ENCODE measurements at regions not wholly inside any gene's neighbourhood (a gene's known extent, or its start where the extent isn't known, plus 50 kb on each side); places are given as distances from the start of the nearest gene placed in this dataset.

- Histone ChIP-seq H3K27ac (ENCODE audit: low read length) (no peak overlapping the region), H3K36me3 (ENCODE audit: control insufficient read depth in 1 of 2, insufficient read depth in 2 of 2, low read length in 2 of 2) (no peaks in the 10 kb centered on the region), H3K4me1 (ENCODE audit: control insufficient read depth in 1 of 2, insufficient read depth in 2 of 2, low read length in 2 of 2) (no peaks in the 10 kb centered on the region), H3K4me3 (ENCODE audit: low read depth in 1 of 2, low read length in 2 of 2) (no peak overlapping the region), H3K9me3 (ENCODE audit: control insufficient read depth in 1 of 2, low read length in 2 of 2) (no peaks in the 10 kb centered on the region), H3K27me3 (ENCODE audit: low read depth, low read length) (no peaks in the 10 kb centered on the region)
Measured at GRCh38 chr5:165104611-165105010, 1599.2 kb downstream of the MAT2B start.

DNA sequence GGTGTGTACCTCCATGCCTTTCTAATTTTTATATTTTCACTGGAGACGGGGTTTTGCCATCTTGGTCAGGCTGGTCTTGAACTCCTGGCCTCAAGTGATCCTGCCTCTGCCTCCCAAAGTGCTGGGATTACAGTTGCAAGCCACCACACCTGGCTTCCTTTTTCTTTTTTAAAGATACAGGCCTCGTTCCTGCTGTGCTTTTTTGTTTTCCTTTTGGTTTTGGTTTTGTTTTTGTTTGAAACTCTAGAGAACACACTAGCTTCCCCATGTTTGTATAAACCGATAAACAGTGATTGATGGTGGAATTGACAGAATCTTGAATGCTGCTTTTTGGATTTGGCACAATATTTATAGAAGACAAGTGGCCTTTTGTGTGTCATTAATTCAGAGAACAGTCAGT is 1603.4 kb downstream of the MAT2B start:
- Histone ChIP-seq H3K4me3 (ENCODE audit: low read depth in 1 of 2, low read length in 2 of 2) (no peak overlapping the region), H3K9me3 (ENCODE audit: control insufficient read depth in 1 of 2, low read length in 2 of 2) (no peaks in the 10 kb centered on the region), H3K36me3 (ENCODE audit: control insufficient read depth in 1 of 2, insufficient read depth in 2 of 2, low read length in 2 of 2) (no peaks in the 10 kb centered on the region), H3K27ac (ENCODE audit: low read length) (no peak overlapping the region), H3K4me1 (ENCODE audit: control insufficient read depth in 1 of 2, insufficient read depth in 2 of 2, low read length in 2 of 2) (no peaks in the 10 kb centered on the region), H3K27me3 (ENCODE audit: low read depth, low read length) (no peaks in the 10 kb centered on the region)

- Histone ChIP-seq H3K36me3 (ENCODE audit: control insufficient read depth in 1 of 2, insufficient read depth in 2 of 2, low read length in 2 of 2) (no peaks in the 10 kb centered on the region), H3K4me1 (ENCODE audit: control insufficient read depth in 1 of 2, insufficient read depth in 2 of 2, low read length in 2 of 2) (peaks cover 0 to 12% of the 10 kb centered on the region in 2 donors), H3K4me3 (ENCODE audit: low read depth in 1 of 2, low read length in 2 of 2) (no peak overlapping the region), H3K9me3 (ENCODE audit: control insufficient read depth in 1 of 2, low read length in 2 of 2) (peaks cover 0 to 3% of the 10 kb centered on the region in 2 donors), H3K27ac (ENCODE audit: low read length) (no peak overlapping the region), H3K27me3 (ENCODE audit: low read depth, low read length) (no peaks in the 10 kb centered on the region)
Measured at GRCh38 chr5:165119175-165119574, 1613.8 kb downstream of the MAT2B start.

DNA sequence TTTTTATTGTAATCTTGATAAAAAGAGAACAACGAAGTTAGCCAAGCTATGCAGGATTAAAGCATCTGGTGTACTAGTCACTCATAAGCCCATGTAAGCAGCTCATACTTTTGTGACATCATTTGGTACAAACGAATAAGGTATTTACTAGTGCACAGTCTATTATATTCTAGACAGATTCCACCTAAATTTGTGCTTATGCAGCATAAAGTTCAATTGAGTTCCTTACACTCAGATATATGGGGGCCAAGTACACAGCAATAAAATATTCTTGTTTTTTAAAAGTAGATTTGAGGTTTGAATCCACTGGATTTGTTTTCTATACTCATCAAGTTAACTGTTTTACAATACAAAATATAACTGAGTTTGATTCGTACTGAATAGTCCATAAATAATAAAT is 1621.2 kb downstream of the MAT2B start:
- Histone ChIP-seq H3K27me3 (ENCODE audit: low read depth, low read length) (no peaks in the 10 kb centered on the region), H3K4me1 (ENCODE audit: control insufficient read depth in 1 of 2, insufficient read depth in 2 of 2, low read length in 2 of 2) (peaks cover 0 to 5% of the 10 kb centered on the region in 2 donors), H3K36me3 (ENCODE audit: control insufficient read depth in 1 of 2, insufficient read depth in 2 of 2, low read length in 2 of 2) (no peaks in the 10 kb centered on the region), H3K27ac (ENCODE audit: low read length) (no peak overlapping the region), H3K4me3 (ENCODE audit: low read depth in 1 of 2, low read length in 2 of 2) (no peak overlapping the region), H3K9me3 (ENCODE audit: control insufficient read depth in 1 of 2, low read length in 2 of 2) (no peaks in the 10 kb centered on the region)

- Histone ChIP-seq H3K4me1 (ENCODE audit: control insufficient read depth in 1 of 2, insufficient read depth in 2 of 2, low read length in 2 of 2) (no peaks in the 10 kb centered on the region), H3K36me3 (ENCODE audit: control insufficient read depth in 1 of 2, insufficient read depth in 2 of 2, low read length in 2 of 2) (no peaks in the 10 kb centered on the region), H3K9me3 (ENCODE audit: control insufficient read depth in 1 of 2, low read length in 2 of 2) (no peaks in the 10 kb centered on the region), H3K27ac (ENCODE audit: low read length) (no peak overlapping the region), H3K27me3 (ENCODE audit: low read depth, low read length) (no peaks in the 10 kb centered on the region), H3K4me3 (ENCODE audit: low read depth in 1 of 2, low read length in 2 of 2) (no peak overlapping the region)
Measured at GRCh38 chr5:165127941-165128340, 1622.5 kb downstream of the MAT2B start.

GRCh38 chr5:165130656-165131055 is 1625.2 kb downstream of the MAT2B start:
- H3K4me3 ChIP-seq (ENCODE audit: low read depth in 1 of 2, low read length in 2 of 2) = no peak overlapping the region
- H3K27me3 ChIP-seq (ENCODE audit: low read depth, low read length) = no peaks in the 10 kb centered on the region
- H3K27ac ChIP-seq (ENCODE audit: low read length) = no peak overlapping the region
- no peaks in the 10 kb centered on the region for H3K9me3 ChIP-seq (ENCODE audit: control insufficient read depth in 1 of 2, low read length in 2 of 2)
- H3K4me1 ChIP-seq (ENCODE audit: control insufficient read depth in 1 of 2, insufficient read depth in 2 of 2, low read length in 2 of 2) = no peaks in the 10 kb centered on the region
- H3K36me3 ChIP-seq (ENCODE audit: control insufficient read depth in 1 of 2, insufficient read depth in 2 of 2, low read length in 2 of 2) = no peaks in the 10 kb centered on the region

DNA sequence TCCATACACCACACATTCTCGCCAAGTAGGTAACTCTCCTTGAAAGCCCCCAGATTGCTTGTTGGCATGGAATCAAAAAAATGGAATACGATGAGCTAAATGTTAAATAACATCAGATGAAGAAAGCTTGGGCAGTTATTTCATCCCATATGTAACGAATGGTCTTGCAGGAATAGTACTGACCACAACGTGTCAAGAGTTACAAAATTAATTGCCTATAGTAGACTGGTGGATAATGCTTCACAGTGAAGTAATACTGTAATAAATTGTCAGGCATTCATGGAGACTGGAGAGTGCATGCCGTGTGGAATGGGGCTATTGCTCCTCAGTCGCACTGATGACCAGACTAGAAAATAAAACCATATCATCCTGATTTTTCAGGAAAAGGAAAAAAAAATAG is 1628.7 kb downstream of the MAT2B start:
- no peaks in the 10 kb centered on the region for H3K36me3 ChIP-seq (ENCODE audit: control insufficient read depth in 1 of 2, insufficient read depth in 2 of 2, low read length in 2 of 2)
- H3K4me1 ChIP-seq (ENCODE audit: control insufficient read depth in 1 of 2, insufficient read depth in 2 of 2, low read length in 2 of 2) = no peaks in the 10 kb centered on the region
- no peak overlapping the region for H3K4me3 ChIP-seq (ENCODE audit: low read depth in 1 of 2, low read length in 2 of 2)
- H3K27ac ChIP-seq (ENCODE audit: low read length) = no peak overlapping the region
- no peaks in the 10 kb centered on the region for H3K27me3 ChIP-seq (ENCODE audit: low read depth, low read length)
- H3K9me3 ChIP-seq (ENCODE audit: control insufficient read depth in 1 of 2, low read length in 2 of 2) = no peaks in the 10 kb centered on the region

DNA sequence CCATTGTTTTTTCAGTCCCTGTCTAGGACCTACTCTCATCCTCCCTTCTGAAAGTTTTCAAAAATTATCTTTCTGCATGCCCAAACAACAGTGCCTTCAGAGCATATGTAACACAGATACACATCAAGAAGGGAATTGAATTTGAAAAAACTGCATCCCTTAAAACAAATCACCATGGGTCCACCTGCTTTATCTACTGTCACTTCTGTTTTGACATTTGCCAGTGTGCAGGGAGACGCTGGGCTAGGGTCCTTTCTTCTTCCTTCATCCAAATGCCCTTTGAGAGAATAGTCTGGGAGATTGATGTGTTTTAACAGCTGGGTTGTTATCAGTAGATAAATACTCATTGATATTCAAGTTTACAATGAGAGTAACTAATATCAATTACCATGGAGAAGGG is 1630.1 kb downstream of the MAT2B start:
- no peaks in the 10 kb centered on the region for H3K36me3 ChIP-seq (ENCODE audit: control insufficient read depth in 1 of 2, insufficient read depth in 2 of 2, low read length in 2 of 2)
- H3K27ac ChIP-seq (ENCODE audit: low read length) = no peak overlapping the region
- H3K9me3 ChIP-seq (ENCODE audit: control insufficient read depth in 1 of 2, low read length in 2 of 2) = no peaks in the 10 kb centered on the region
- H3K4me1 ChIP-seq (ENCODE audit: control insufficient read depth in 1 of 2, insufficient read depth in 2 of 2, low read length in 2 of 2) = no peaks in the 10 kb centered on the region
- no peaks in the 10 kb centered on the region for H3K27me3 ChIP-seq (ENCODE audit: low read depth, low read length)
- H3K4me3 ChIP-seq (ENCODE audit: low read depth in 1 of 2, low read length in 2 of 2) = no peak overlapping the region

DNA sequence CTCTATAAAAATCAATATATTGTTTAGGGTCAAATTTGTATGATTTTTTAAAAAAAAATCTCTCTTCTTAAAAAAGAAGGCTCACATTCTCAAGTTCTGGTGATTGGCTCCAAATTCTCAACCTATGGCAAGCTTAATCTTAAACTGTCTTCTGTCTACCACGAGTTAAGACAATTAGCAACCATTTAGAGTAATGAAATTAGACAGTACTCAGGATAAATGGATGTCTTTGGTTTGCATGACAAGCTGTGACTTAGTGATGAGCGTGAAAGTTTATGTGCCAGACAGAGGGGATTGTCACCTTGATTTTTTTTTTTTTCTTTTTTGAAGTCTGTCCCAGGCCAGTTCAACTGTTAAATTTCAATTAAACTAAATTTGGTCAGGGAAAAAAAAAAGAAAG is 1632.3 kb downstream of the MAT2B start:
- Histone ChIP-seq H3K36me3 (ENCODE audit: control insufficient read depth in 1 of 2, insufficient read depth in 2 of 2, low read length in 2 of 2) (no peaks in the 10 kb centered on the region), H3K9me3 (ENCODE audit: control insufficient read depth in 1 of 2, low read length in 2 of 2) (no peaks in the 10 kb centered on the region), H3K27me3 (ENCODE audit: low read depth, low read length) (no peaks in the 10 kb centered on the region), H3K4me1 (ENCODE audit: control insufficient read depth in 1 of 2, insufficient read depth in 2 of 2, low read length in 2 of 2) (no peaks in the 10 kb centered on the region), H3K27ac (ENCODE audit: low read length) (no peak overlapping the region), H3K4me3 (ENCODE audit: low read depth in 1 of 2, low read length in 2 of 2) (no peak overlapping the region)

DNA sequence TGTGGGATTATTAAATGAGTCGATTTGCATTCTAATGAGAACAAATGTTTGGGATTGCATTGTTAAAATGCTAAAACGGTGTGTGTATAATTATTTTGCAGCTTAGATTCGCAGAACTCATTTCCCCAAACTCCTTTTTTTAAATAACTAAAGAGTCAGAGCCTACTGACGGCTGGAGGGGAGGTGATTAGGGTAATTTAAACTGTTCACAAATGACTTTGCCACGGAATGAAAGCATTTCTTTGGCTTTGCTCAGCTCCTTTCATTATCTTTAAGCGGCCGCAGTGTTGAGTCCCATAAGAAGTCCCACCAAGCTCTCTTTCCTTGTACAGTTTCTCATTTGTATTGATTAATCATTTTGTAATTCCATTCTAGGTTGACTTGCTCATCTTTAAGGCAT is 1632.8 kb downstream of the MAT2B start:
- no peak overlapping the region for H3K27ac ChIP-seq (ENCODE audit: low read length)
- H3K4me3 ChIP-seq (ENCODE audit: low read depth in 1 of 2, low read length in 2 of 2) = no peak overlapping the region
- H3K9me3 ChIP-seq (ENCODE audit: control insufficient read depth in 1 of 2, low read length in 2 of 2) = no peaks in the 10 kb centered on the region
- H3K27me3 ChIP-seq (ENCODE audit: low read depth, low read length) = no peaks in the 10 kb centered on the region
- H3K4me1 ChIP-seq (ENCODE audit: control insufficient read depth in 1 of 2, insufficient read depth in 2 of 2, low read length in 2 of 2) = no peaks in the 10 kb centered on the region
- no peaks in the 10 kb centered on the region for H3K36me3 ChIP-seq (ENCODE audit: control insufficient read depth in 1 of 2, insufficient read depth in 2 of 2, low read length in 2 of 2)

DNA sequence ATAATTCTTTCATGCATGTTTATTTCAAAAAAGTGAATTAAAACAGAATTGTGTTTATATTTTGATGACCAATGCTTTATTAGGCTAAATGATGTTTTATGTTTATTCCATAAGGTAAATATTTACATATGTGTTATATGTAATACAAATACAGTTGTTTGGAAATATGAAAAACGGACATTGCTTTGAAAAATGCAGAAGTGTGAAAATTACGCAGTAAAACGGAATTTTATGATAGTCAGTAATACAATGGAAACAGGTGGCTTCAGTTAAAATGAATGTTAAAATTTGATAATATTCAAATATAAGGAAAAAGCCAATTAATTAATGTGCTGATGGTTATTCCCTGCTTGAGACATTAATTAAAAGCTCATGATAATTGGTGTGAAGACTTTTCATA is 1633.8 kb downstream of the MAT2B start:
- no peak overlapping the region for H3K27ac ChIP-seq (ENCODE audit: low read length)
- no peaks in the 10 kb centered on the region for H3K9me3 ChIP-seq (ENCODE audit: control insufficient read depth in 1 of 2, low read length in 2 of 2)
- no peaks in the 10 kb centered on the region for H3K27me3 ChIP-seq (ENCODE audit: low read depth, low read length)
- no peak overlapping the region for H3K4me3 ChIP-seq (ENCODE audit: low read depth in 1 of 2, low read length in 2 of 2)
- H3K36me3 ChIP-seq (ENCODE audit: control insufficient read depth in 1 of 2, insufficient read depth in 2 of 2, low read length in 2 of 2) = no peaks in the 10 kb centered on the region
- no peaks in the 10 kb centered on the region for H3K4me1 ChIP-seq (ENCODE audit: control insufficient read depth in 1 of 2, insufficient read depth in 2 of 2, low read length in 2 of 2)

- no peaks in the 10 kb centered on the region for H3K36me3 ChIP-seq (ENCODE audit: control insufficient read depth in 1 of 2, insufficient read depth in 2 of 2, low read length in 2 of 2)
- no peak overlapping the region for H3K4me3 ChIP-seq (ENCODE audit: low read depth in 1 of 2, low read length in 2 of 2)
- no peak overlapping the region for H3K27ac ChIP-seq (ENCODE audit: low read length)
- no peaks in the 10 kb centered on the region for H3K4me1 ChIP-seq (ENCODE audit: control insufficient read depth in 1 of 2, insufficient read depth in 2 of 2, low read length in 2 of 2)
- no peaks in the 10 kb centered on the region for H3K9me3 ChIP-seq (ENCODE audit: control insufficient read depth in 1 of 2, low read length in 2 of 2)
- H3K27me3 ChIP-seq (ENCODE audit: low read depth, low read length) = no peaks in the 10 kb centered on the region
Measured at GRCh38 chr5:165139721-165140120, 1634.3 kb downstream of the MAT2B start.

All from muscle layer of duodenum (tissue), 2 donors.